ENCODE measurements at regions not wholly inside any gene's neighbourhood (a gene's known extent, or its start where the extent isn't known, plus 50 kb on each side); places are given as distances from the start of the nearest gene placed in this dataset.
"Not testable (repeated sequence)": the region's sequence is repeated elsewhere in the genome, so short reads cannot be mapped to it uniquely, and the experiment has no call there.

DNA sequence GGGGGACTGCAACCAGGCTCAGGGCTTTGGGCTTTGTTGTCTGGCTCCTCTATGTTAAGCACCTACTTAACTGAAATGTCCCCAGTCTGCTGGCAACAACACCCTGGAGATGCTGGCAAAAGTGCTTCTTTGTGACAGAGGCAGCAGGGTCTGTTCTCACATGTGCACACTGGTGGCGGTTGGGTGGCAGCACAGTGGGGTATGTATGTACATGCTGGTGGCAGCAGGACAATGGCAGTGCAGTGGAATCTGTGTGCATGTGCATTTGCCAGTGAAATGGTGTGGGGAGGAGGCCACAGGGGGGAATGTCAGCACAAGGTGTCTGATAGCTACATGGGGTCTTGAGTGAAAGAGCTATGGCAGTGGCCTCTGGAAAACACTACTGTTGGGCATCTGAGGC lies 830.3 kb downstream of the DIPK2A start:
- Histone ChIP-seq H3K27me3 (ENCODE audit: control insufficient read depth, insufficient read depth, low read length) (no peaks in the 10 kb centered on the region), H3K9me3 (ENCODE audit: control insufficient read depth, low read depth, low read length) (no peaks in the 10 kb centered on the region), H3K27ac (ENCODE audit: low read length) (no peak overlapping the region), H3K36me3 (ENCODE audit: control insufficient read depth, insufficient read depth, low read length) (no peaks in the 10 kb centered on the region), H3K4me3 (ENCODE audit: low read length) (no peak overlapping the region), H3K4me1 (ENCODE audit: control insufficient read depth, insufficient read depth, low read length) (no peaks in the 10 kb centered on the region)
- DNase-seq = no peak
- WGBS (ENCODE audit: insufficient coverage, low lambda C conversion rate) = no CpG with 5 or more reads among the region's 1 CpG

- H3K27ac ChIP-seq (ENCODE audit: low read length) = no peak overlapping the region
- no peaks in the 10 kb centered on the region for H3K9me3 ChIP-seq (ENCODE audit: control insufficient read depth, low read depth, low read length)
- whole genome bisulfite sequencing (ENCODE audit: insufficient coverage, low lambda C conversion rate) = 100% methylated on average over 1 of the region's 1 CpG
- H3K4me1 ChIP-seq (ENCODE audit: control insufficient read depth, insufficient read depth, low read length) = no peaks in the 10 kb centered on the region
- H3K4me3 ChIP-seq (ENCODE audit: low read length) = no peak overlapping the region
- no peaks in the 10 kb centered on the region for H3K36me3 ChIP-seq (ENCODE audit: control insufficient read depth, insufficient read depth, low read length)
- no peaks in the 10 kb centered on the region for H3K27me3 ChIP-seq (ENCODE audit: control insufficient read depth, insufficient read depth, low read length)
- no peak for DNase-seq
Observed at GRCh38 chr3:144809380-144809779, 837.8 kb downstream of the DIPK2A start.

- Histone ChIP-seq H3K27me3 (ENCODE audit: control insufficient read depth, insufficient read depth, low read length) (no peaks in the 10 kb centered on the region), H3K27ac (ENCODE audit: low read length) (no peak overlapping the region), H3K4me1 (ENCODE audit: control insufficient read depth, insufficient read depth, low read length) (no peaks in the 10 kb centered on the region), H3K4me3 (ENCODE audit: low read length) (no peak overlapping the region), H3K9me3 (ENCODE audit: control insufficient read depth, low read depth, low read length) (no peaks in the 10 kb centered on the region), H3K36me3 (ENCODE audit: control insufficient read depth, insufficient read depth, low read length) (no peaks in the 10 kb centered on the region)
- WGBS (ENCODE audit: insufficient coverage, low lambda C conversion rate) = no CpG with 5 or more reads among the region's 1 CpG
- DNase-seq = no peak
Observed at GRCh38 chr3:144810160-144810559, 838.5 kb downstream of the DIPK2A start.

- H3K4me1 ChIP-seq (ENCODE audit: control insufficient read depth, insufficient read depth, low read length) = no peaks in the 10 kb centered on the region
- no CpG with 5 or more reads among the region's 3 CpGs for WGBS (ENCODE audit: insufficient coverage, low lambda C conversion rate)
- H3K36me3 ChIP-seq (ENCODE audit: control insufficient read depth, insufficient read depth, low read length) = no peaks in the 10 kb centered on the region
- DNase-seq = no peak
- no peaks in the 10 kb centered on the region for H3K27me3 ChIP-seq (ENCODE audit: control insufficient read depth, insufficient read depth, low read length)
- no peak overlapping the region for H3K27ac ChIP-seq (ENCODE audit: low read length)
- no peak overlapping the region for H3K4me3 ChIP-seq (ENCODE audit: low read length)
- H3K9me3 ChIP-seq (ENCODE audit: control insufficient read depth, low read depth, low read length) = no peaks in the 10 kb centered on the region
Observed at GRCh38 chr3:144815655-144816054, 844.0 kb downstream of the DIPK2A start.

DNA sequence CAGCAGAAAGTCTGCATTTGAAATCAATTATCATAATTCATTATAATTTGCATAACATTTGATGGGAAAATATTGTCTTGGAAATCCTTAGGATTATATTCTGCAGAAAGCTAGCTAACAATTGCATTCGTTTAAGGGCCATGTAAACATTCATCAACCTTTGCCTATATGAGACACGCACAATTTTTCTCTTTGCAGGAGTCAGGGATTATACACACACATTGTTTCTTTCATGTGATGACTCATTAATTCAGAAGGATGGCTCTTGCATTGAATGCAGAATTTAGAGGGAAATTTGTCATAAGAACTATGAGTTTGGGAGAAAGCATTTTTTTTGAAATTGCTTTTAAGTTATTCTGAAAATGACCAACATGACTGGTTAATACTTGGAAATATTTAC lies 844.7 kb downstream of the DIPK2A start:
- no peak for DNase-seq
- Histone ChIP-seq H3K27me3 (ENCODE audit: control insufficient read depth, insufficient read depth, low read length) (no peaks in the 10 kb centered on the region), H3K4me1 (ENCODE audit: control insufficient read depth, insufficient read depth, low read length) (no peaks in the 10 kb centered on the region), H3K27ac (ENCODE audit: low read length) (no peak overlapping the region), H3K9me3 (ENCODE audit: control insufficient read depth, low read depth, low read length) (no peaks in the 10 kb centered on the region), H3K4me3 (ENCODE audit: low read length) (no peak overlapping the region), H3K36me3 (ENCODE audit: control insufficient read depth, insufficient read depth, low read length) (no peaks in the 10 kb centered on the region)
- no CpG with 5 or more reads among the region's 2 CpGs for WGBS (ENCODE audit: insufficient coverage, low lambda C conversion rate)

DNA sequence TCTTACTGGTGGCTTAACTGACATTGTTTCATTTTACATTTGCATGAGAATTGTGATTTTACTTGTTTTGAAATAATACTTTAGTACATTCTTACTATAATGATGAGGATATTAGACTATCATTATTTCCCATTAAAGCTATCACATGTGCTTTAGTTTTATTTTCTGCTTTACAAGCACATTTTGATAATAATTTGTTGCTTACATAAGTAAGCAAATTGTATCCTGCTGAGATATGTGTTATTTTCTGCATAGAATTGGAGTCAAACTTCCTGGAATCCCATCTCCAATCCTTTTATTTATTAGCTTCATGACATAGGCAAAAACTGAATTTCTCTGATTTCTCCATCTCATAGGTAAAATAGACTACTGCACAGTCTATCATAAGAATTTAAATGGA lies 847.4 kb downstream of the DIPK2A start:
- no peak for DNase-seq

DNA sequence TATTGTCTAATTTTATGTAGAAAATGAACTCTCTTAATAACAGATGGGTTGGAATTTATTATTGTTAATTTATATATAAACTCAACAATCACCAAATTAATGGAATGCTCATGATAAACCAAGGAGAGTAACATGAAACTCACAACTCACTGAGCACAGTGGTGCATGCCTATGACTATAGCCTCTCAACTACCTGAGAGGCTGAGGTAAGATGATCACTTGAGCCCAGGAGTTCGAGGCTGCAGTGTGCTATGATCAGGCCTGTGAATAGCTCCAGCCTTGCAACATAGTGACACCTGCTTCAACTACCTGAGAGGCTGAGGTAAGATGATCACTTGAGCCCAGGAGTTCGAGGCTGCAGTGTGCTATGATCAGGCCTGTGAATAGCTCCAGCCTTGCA lies 848.6 kb downstream of the DIPK2A start:
- not testable (repeated sequence) for H3K36me3 ChIP-seq (ENCODE audit: control insufficient read depth, insufficient read depth, low read length); H3K4me3 ChIP-seq (ENCODE audit: low read length); H3K9me3 ChIP-seq (ENCODE audit: control insufficient read depth, low read depth, low read length); H3K27me3 ChIP-seq (ENCODE audit: control insufficient read depth, insufficient read depth, low read length); H3K4me1 ChIP-seq (ENCODE audit: control insufficient read depth, insufficient read depth, low read length); DNase-seq; H3K27ac ChIP-seq (ENCODE audit: low read length)
- WGBS (ENCODE audit: insufficient coverage, low lambda C conversion rate) = no CpG with 5 or more reads among the region's 2 CpGs

More for the DNA sequence above, 847.4 kb downstream of the DIPK2A start:
- H3K27me3 ChIP-seq (ENCODE audit: control insufficient read depth, insufficient read depth, low read length) = no peaks in the 10 kb centered on the region
- no peaks in the 10 kb centered on the region for H3K9me3 ChIP-seq (ENCODE audit: control insufficient read depth, low read depth, low read length)
- H3K4me1 ChIP-seq (ENCODE audit: control insufficient read depth, insufficient read depth, low read length) = no peaks in the 10 kb centered on the region
- no peak overlapping the region for H3K4me3 ChIP-seq (ENCODE audit: low read length)
- H3K36me3 ChIP-seq (ENCODE audit: control insufficient read depth, insufficient read depth, low read length) = no peaks in the 10 kb centered on the region
- H3K27ac ChIP-seq (ENCODE audit: low read length) = no peak overlapping the region

GRCh38 chr3:144820726-144821125 lies 849.1 kb downstream of the DIPK2A start:
- Histone ChIP-seq H3K36me3 (ENCODE audit: control insufficient read depth, insufficient read depth, low read length) (no peaks in the 10 kb centered on the region), H3K27me3 (ENCODE audit: control insufficient read depth, insufficient read depth, low read length) (no peaks in the 10 kb centered on the region), H3K4me3 (ENCODE audit: low read length) (no peak overlapping the region), H3K27ac (ENCODE audit: low read length) (no peak overlapping the region), H3K4me1 (ENCODE audit: control insufficient read depth, insufficient read depth, low read length) (no peaks in the 10 kb centered on the region), H3K9me3 (ENCODE audit: control insufficient read depth, low read depth, low read length) (no peaks in the 10 kb centered on the region)
- DNase-seq = no peak

DNA sequence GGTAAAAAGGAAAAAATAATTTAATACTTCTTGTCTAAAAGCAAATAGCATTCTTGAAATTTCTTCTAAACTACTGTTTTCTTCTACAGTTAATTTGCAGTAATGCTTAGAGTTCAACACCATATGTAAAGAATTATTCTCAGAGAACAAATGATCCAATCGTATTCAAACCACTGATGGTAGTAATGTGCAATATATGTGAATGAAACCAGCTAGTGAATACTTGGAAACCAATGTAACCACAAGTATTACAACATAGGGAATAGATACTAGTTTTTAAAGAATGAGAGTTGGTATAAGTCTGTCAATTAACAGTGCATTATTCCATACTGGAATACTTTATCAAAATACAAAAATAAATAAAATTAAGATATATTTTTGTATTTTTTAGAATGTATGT lies 850.0 kb downstream of the DIPK2A start:
- Histone ChIP-seq H3K9me3 (ENCODE audit: control insufficient read depth, low read depth, low read length) (no peaks in the 10 kb centered on the region), H3K4me1 (ENCODE audit: control insufficient read depth, insufficient read depth, low read length) (no peaks in the 10 kb centered on the region), H3K4me3 (ENCODE audit: low read length) (no peak overlapping the region), H3K36me3 (ENCODE audit: control insufficient read depth, insufficient read depth, low read length) (no peaks in the 10 kb centered on the region), H3K27ac (ENCODE audit: low read length) (no peak overlapping the region), H3K27me3 (ENCODE audit: control insufficient read depth, insufficient read depth, low read length) (no peaks in the 10 kb centered on the region)
- 100% methylated on average over 1 of the region's 1 CpG for WGBS (ENCODE audit: insufficient coverage, low lambda C conversion rate)
- DNase-seq = no peak

DNA sequence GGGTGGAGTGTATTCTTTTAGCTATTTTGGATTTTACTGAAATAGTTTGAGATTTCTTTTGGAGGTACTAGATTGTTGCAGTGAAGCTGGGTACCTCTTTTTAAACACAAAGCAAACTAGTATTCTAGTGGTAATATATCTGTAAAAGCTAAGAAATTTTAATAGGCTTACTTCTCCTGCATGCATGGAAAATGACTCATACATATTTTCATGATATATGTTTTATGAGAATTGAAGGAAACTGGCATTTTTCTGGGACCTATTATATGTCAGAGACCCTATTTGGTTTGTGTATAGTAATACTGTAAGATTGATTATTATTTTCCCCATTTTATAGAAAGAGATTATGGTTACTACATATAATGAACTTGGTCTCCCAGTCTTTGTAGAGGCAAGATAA lies 851.0 kb downstream of the DIPK2A start:
- Histone ChIP-seq H3K36me3 (ENCODE audit: control insufficient read depth, insufficient read depth, low read length) (no peaks in the 10 kb centered on the region), H3K27ac (ENCODE audit: low read length) (no peak overlapping the region), H3K4me1 (ENCODE audit: control insufficient read depth, insufficient read depth, low read length) (no peaks in the 10 kb centered on the region), H3K27me3 (ENCODE audit: control insufficient read depth, insufficient read depth, low read length) (no peaks in the 10 kb centered on the region), H3K9me3 (ENCODE audit: control insufficient read depth, low read depth, low read length) (no peaks in the 10 kb centered on the region), H3K4me3 (ENCODE audit: low read length) (no peak overlapping the region)
- no peak for DNase-seq

DNA sequence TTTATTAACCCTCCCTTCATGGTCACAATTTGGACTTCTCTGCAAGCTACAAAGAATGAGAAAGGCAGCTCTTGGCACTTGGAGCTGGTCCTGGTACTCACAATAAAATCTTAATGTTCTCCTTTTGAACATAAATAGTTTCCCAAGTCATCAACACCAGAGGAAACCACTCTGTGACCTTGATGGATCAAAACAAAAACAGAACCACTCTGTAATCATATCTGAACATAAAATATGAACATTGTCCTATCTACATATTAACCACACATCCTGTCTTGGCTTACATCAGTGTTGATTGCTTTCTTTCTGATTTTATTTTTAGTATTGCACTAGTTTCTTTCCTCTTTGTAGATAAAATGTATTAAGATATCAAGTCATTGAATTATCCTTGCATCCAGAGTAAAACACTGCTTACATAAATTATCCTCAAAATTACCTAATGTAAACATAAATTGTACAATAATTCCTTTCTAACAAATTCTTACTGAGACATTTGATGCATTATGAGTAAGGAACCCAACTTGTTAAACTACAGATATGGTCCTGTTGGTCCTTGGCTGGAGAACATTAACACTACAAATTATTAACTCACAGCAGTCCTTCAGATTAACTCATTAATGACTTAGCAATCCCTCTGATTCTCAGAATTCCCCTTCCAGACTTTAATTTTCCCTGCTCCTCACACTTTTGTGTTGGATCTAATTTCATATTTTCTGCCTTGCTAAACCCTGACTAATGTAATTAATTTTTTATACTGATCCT lies 860.5 kb downstream of the DIPK2A start:
- no peak overlapping the region for H3K4me3 ChIP-seq (ENCODE audit: low read length)
- no peak for DNase-seq
- no peaks in the 10 kb centered on the region for H3K36me3 ChIP-seq (ENCODE audit: control insufficient read depth, insufficient read depth, low read length)
- H3K9me3 ChIP-seq (ENCODE audit: control insufficient read depth, low read depth, low read length) = peaks cover 6% of the 10 kb centered on the region
- no peaks in the 10 kb centered on the region for H3K4me1 ChIP-seq (ENCODE audit: control insufficient read depth, insufficient read depth, low read length)
- no peak overlapping the region for H3K27ac ChIP-seq (ENCODE audit: low read length)
- no peaks in the 10 kb centered on the region for H3K27me3 ChIP-seq (ENCODE audit: control insufficient read depth, insufficient read depth, low read length)

Data from large intestine (tissue), 3 donors.